LNCaP clone FGC (cell line): ENCODE measurements at regions not wholly inside any gene's neighbourhood (a gene's known extent, or its start where the extent isn't known, plus 50 kb on each side); places are given as distances from the start of the nearest gene placed in this dataset.
"Not testable (repeated sequence)": the region's sequence is repeated elsewhere in the genome, so short reads cannot be mapped to it uniquely, and the experiment has no call there.

ENCODE experiments used
- DNase-seq: peaks from one replicate; pipeline ENCODE4 v3.0.0-alpha.2; 2011; ENCODE audit warnings: low read depth
- H3K4me3 ChIP-seq: 2 replicates; pipeline ENCODE4 v1.5.1; 2011; ENCODE audit warnings: mild to moderate bottlenecking, low read depth, low read length, control low read depth
- TF ChIP-seq, protein P1 (sequence below): IDR thresholded peaks from 2 replicates; pipeline ENCODE4 v1.5.1; 2012; ENCODE audit warnings: mild to moderate bottlenecking; ENCODE audit not compliant: control insufficient read depth, insufficient read depth; ENCODE audit errors: extremely low read depth

DNA sequence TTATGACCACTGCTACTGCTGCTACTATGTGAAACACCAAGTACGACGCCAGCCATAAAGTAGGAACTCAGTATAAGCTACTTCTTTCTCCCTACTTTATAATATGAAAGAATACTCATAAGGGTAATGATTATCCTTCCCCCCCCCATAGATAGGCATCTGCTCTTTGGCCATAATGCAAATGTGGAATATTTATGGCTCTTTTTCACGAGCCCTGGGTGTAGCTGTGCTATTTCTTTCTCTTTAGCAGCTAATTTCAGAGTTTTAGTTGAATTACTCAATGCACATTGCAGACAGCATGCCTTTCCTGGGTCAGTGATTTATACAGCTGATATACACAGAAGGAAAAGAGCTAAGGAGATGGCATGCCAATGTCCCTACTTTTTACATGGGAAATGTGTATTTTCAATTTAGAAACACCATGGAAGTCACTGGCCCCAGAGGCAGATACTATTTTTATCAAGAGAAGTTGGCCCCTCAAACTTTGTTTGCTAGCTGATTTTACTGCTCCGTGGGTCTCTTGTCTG is 234.1 kb upstream of the KIAA1217 start:
- H3K4me3 ChIP-seq: no peak overlapping the region
- DNase-seq: no peak
- TF ChIP-seq, protein P1, sequence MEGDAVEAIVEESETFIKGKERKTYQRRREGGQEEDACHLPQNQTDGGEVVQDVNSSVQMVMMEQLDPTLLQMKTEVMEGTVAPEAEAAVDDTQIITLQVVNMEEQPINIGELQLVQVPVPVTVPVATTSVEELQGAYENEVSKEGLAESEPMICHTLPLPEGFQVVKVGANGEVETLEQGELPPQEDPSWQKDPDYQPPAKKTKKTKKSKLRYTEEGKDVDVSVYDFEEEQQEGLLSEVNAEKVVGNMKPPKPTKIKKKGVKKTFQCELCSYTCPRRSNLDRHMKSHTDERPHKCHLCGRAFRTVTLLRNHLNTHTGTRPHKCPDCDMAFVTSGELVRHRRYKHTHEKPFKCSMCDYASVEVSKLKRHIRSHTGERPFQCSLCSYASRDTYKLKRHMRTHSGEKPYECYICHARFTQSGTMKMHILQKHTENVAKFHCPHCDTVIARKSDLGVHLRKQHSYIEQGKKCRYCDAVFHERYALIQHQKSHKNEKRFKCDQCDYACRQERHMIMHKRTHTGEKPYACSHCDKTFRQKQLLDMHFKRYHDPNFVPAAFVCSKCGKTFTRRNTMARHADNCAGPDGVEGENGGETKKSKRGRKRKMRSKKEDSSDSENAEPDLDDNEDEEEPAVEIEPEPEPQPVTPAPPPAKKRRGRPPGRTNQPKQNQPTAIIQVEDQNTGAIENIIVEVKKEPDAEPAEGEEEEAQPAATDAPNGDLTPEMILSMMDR: no peak

- DNase-seq: no peak
- no peak overlapping the region for H3K4me3 ChIP-seq
- TF ChIP-seq, protein P1: no peak
Observed at GRCh38 chr10:23975431-23975830, 233.5 kb upstream of the KIAA1217 start.

- no peak overlapping the region for H3K4me3 ChIP-seq
- TF ChIP-seq, protein P1: no peak
- DNase-seq: no peak
Observed at GRCh38 chr10:23976275-23976674, 232.7 kb upstream of the KIAA1217 start.

DNA sequence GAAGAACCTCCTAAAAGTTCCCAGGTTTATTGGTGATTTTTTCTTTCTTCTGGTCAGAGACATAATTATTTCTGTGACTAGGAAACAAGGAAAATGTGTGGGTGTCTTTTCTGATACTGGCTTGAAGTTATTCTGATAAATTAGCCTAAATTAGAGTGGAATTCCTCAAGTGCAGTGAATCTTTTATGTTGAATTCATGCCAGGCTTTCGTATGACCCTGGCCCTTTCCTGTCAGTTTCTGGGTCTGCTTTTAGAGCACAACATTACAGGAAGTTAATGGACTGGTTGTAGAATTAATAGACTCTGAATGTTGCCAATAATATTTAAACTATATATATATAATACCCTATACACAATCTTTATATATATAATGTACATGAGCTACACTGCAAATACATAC is 230.6 kb upstream of the KIAA1217 start:
- TF ChIP-seq, protein P1: no peak
- no peak overlapping the region for H3K4me3 ChIP-seq

GRCh38 chr10:23980094-23980493 is 228.8 kb upstream of the KIAA1217 start:
- peak; percentile 49 for DNase-seq
- TF ChIP-seq, protein P1: no peak
- H3K4me3 ChIP-seq: no peak overlapping the region

More for the DNA sequence above, 230.6 kb upstream of the KIAA1217 start:
- DNase-seq: no peak

DNA sequence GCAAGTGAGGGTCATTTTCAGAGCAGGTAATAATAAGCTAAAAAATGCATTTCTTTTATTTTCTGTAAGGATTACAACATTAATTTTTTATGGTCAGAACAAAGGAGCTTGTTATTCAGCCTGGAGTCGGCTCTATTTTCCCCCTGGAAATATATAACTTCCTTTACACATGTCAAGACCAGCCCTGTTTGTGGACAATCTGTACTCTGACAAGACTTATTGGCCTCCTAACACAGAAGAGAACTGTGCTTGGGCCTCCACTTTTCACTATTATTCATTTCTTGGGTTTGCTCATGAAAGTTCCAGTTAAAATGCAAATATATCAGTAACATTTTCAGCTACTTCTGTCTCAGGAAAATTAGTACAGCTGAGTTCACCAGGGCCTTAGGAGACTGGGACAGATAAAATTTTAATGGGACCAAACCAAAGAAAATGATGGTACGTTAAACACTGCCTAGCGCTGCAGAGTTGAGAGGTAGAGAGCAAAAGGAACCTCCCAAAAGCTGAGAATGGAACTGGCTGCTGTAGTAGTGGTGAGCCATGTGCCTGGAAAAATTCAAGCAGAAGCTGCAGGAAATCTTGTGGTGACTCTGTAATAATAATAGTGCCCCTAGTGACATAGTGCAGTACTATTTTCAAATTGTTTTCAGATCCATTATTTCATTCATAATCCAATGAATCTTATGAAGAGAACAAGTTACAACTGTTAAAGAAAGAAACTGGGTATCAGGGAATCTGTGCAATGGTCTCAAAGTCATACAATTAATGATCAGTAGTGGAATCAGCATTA is 227.2 kb upstream of the KIAA1217 start:
- DNase-seq: no peak
- H3K4me3 ChIP-seq: no peak overlapping the region
- TF ChIP-seq, protein P1: peak; percentile 14; the same call in 1 of the 2 replicates

- H3K4me3 ChIP-seq, DNase-seq: not testable (repeated sequence)
Observed at GRCh38 chr10:23984405-23984804, 224.5 kb upstream of the KIAA1217 start.
